Mesodermal cell (in vitro differentiated cells): ENCODE measurements at regions not wholly inside any gene's neighbourhood (a gene's known extent, or its start where the extent isn't known, plus 50 kb on each side); places are given as distances from the start of the nearest gene placed in this dataset.
A peak's percentile ranks its signal among the peaks of the same experiment; 100 is the strongest.

Experiments
- H3K27ac ChIP-seq: 2 replicates; pipeline ENCODE4 v1.7.0; 2013; ENCODE audit warnings: mild to moderate bottlenecking, low read depth, low read length, moderate library complexity; ENCODE audit not compliant: severe bottlenecking
- H3K36me3 ChIP-seq: 2 replicates; pipeline ENCODE4 v1.7.1; 2013; ENCODE audit warnings: mild to moderate bottlenecking, low read length, moderate library complexity; ENCODE audit not compliant: control insufficient read depth, insufficient read depth
- H3K4me1 ChIP-seq: one replicate; pipeline ENCODE4 v1.7.1; 2013; ENCODE audit warnings: mild to moderate bottlenecking, low read length; ENCODE audit not compliant: insufficient read depth, control insufficient read depth, poor library complexity, severe bottlenecking
- H3K4me3 ChIP-seq: 2 replicates; pipeline ENCODE4 v1.7.0; 2013; ENCODE audit warnings: low read length, control low read depth, mild to moderate bottlenecking; ENCODE audit not compliant: insufficient read depth, poor library complexity, severe bottlenecking; ENCODE audit errors: extremely low read depth
- H3K9me3 ChIP-seq: 2 replicates; pipeline ENCODE4 v1.7.1; 2013; ENCODE audit warnings: mild to moderate bottlenecking, low read length, moderate library complexity; ENCODE audit not compliant: control insufficient read depth
- WGBS, 2 experiments: methylation state at CpG; one replicate each; pipeline ENCODE4 v1.1.5; 2013; ENCODE audit warnings: missing lambda C conversion rate in 2 of 2; ENCODE audit not compliant: insufficient coverage in 2 of 2; 5-methylcytosine and 5-hydroxymethylcytosine counted together

DNA sequence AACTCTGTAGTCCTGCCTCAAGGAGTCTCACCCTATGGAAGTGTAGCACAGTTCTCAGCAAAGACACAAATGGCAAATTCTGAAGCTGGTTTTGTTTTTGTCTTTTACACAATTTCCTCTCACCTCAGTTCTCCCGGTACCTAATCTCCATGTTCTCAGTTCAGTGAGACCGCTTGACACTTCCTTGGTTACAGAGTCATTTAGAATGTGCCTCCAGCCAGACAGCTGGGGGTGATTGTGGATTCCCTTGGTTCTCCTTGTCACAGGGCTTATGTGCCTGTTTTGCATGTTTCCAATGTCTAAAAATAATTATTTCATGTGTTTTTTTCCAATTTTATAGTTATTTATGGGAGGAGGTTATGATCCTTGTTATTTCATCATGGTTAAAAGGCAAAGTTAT lies 379.5 kb upstream of the MAP2 start:
- no peaks in the 10 kb centered on the region for H3K36me3 ChIP-seq
- 100% methylated on average over 1 of the region's 2 CpGs; no CpG with 5 or more reads in 1 of the 2 experiments for WGBS, 2 experiments
- H3K4me3 ChIP-seq = no peak overlapping the region
- no peak overlapping the region for H3K27ac ChIP-seq
- no peaks in the 10 kb centered on the region for H3K9me3 ChIP-seq
- H3K4me1 ChIP-seq = no peaks in the 10 kb centered on the region

DNA sequence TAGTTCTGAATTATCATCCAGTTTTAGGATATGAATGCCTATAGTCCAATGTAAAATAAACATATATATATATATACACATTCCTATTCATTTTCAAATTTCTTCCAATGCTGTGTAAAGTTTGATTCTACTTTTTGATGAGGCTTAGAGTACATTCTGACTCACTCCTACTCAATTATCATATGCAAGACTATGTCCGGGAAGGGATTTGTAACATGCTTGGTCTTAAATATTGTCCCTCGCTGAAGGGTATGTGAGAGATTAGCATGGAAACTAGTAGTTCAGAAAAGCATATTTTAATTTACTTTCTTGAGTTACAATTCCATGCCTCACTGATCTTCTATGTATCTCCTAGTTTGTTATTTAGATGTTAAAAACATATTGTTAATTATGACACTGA lies 377.7 kb upstream of the MAP2 start:
- H3K4me1 ChIP-seq = no peaks in the 10 kb centered on the region
- no peak overlapping the region for H3K27ac ChIP-seq
- no peaks in the 10 kb centered on the region for H3K9me3 ChIP-seq
- H3K4me3 ChIP-seq = no peak overlapping the region
- WGBS, 2 experiments = no CpG with 5 or more reads among the region's 2 CpGs
- H3K36me3 ChIP-seq = no peaks in the 10 kb centered on the region

DNA sequence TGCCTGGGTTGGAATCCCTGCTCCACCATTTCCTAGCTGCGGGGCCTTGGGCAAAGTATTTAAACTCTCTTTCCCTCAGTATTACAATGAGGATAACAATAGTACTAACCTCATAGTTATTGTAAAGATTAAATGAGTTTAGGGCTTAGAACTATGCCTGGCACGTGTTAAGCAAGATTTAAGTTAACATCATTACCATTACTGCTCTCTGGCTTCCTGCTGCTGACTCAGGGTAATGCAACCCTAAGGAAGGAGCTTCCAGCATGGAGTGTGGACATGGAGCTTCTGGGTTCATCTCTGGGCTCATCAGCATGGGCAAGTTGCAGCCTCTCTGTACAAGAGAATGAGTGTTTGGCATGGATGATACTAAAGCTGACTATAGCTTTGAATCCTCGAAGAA lies 374.2 kb upstream of the MAP2 start:
- WGBS, 2 experiments = no CpG with 5 or more reads among the region's 3 CpGs
- Histone ChIP-seq H3K4me3 (no peak overlapping the region), H3K4me1 (no peaks in the 10 kb centered on the region), H3K9me3 (no peaks in the 10 kb centered on the region), H3K27ac (no peak overlapping the region), H3K36me3 (no peaks in the 10 kb centered on the region)

DNA sequence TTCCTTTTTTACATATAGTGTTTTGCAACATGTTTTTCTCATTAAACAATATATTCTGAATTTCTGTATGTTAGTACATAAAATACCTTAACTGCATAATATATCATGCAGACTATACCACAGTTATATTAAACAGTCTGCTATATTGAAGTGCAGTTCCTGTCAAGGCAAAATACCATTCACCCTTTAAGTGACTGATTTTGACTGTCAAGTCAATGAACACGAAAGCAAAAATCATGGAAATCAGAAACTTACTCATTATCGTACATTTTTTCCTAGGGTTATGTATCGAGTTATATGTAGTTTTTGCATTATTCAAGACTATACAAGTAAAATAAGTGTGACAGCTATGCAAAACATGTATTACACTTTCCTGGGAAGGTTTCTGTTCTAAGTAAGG lies 361.6 kb upstream of the MAP2 start:
- Histone ChIP-seq H3K9me3 (no peaks in the 10 kb centered on the region), H3K4me3 (no peak overlapping the region), H3K27ac (no peak overlapping the region), H3K4me1 (no peaks in the 10 kb centered on the region), H3K36me3 (no peaks in the 10 kb centered on the region)
- WGBS, 2 experiments = 71% methylated on average over 1 of the region's 3 CpGs; no CpG with 5 or more reads in 1 of the 2 experiments

DNA sequence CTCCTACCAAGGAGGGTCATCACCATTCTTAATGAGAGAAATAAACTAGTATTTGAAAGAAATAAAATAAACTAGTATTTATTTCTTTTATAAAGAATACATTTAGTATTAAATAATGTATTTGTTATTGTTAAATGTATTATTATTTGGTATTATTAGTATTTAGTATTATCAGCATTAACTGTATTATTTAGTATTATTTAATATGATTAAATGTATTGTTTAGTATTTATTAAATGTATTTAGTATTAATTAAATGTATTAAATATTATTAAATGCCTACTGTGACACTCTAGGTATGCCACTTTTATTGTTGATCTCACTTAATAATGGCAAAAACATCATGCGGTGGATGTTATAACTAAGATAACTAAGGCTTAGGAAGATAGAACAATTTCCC lies 353.6 kb upstream of the MAP2 start:
- Histone ChIP-seq H3K4me3 (no peak overlapping the region), H3K36me3 (no peaks in the 10 kb centered on the region), H3K27ac (no peak overlapping the region), H3K9me3 (no peaks in the 10 kb centered on the region), H3K4me1 (no peaks in the 10 kb centered on the region)
- WGBS, 2 experiments = no CpG with 5 or more reads among the region's 1 CpG

DNA sequence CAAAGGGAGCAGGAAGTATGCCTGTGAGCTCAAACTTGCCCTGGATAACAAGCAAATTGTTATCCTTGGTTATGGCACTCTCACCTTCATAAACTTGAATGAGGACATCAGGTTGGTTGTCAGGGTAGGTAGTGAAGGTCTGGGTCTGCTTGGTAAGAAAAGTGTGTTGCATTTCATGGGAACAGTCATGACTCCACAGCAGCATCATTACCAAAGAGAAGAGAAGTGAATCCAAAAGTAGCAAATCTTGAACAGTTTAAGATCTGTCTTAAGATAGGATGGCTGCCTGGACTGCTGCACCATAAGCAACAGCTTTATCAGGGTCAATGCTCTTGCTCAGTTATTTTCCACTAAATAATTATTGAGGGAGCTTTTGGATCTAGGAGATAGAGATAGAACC lies 350.7 kb upstream of the MAP2 start:
- H3K36me3 ChIP-seq = no peaks in the 10 kb centered on the region
- no peak overlapping the region for H3K27ac ChIP-seq
- H3K9me3 ChIP-seq = no peaks in the 10 kb centered on the region
- H3K4me1 ChIP-seq = no peaks in the 10 kb centered on the region
- no peak overlapping the region for H3K4me3 ChIP-seq

DNA sequence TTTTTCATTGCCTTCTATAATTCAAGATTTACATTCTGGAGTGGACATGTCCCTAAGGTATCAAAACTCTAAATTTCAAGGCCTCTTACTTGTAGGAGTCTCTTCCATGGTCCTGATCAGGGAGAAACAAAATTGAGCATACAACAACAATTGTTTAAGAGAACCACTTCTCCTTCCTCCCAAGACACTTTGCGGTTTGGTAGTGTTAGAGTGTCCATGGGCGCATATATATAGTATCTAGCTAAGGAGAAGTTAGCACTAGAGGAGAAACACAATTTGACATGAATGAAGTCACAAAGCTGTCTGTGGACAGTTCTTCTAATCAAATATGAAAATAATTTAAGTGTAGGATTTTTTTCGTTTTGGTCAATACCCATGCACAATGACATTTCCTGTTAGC lies 349.1 kb upstream of the MAP2 start:
- H3K36me3 ChIP-seq = no peaks in the 10 kb centered on the region
- WGBS, 2 experiments = no CpG with 5 or more reads among the region's 3 CpGs
- H3K27ac ChIP-seq = no peak overlapping the region
- H3K9me3 ChIP-seq = no peaks in the 10 kb centered on the region
- H3K4me1 ChIP-seq = no peaks in the 10 kb centered on the region
- H3K4me3 ChIP-seq = no peak overlapping the region

DNA sequence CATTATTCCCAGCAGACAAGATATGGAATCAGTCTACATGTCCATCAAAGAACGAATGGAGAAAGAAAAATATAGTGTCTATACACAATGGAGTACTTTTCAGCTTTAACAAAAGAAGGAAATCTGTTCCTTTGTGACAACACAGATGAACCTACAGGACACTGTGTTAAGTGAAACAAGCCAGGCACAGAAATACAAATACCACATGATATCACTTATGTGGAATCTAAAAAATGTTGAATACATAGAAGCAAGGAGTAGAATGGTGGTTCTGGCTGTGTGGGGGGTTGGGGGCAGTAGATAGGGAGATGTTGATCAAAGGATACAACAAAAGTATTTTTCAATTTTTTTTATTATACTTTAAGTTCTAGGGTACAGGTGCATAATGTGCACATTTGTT lies 347.7 kb upstream of the MAP2 start:
- Histone ChIP-seq H3K36me3 (no peaks in the 10 kb centered on the region), H3K9me3 (no peaks in the 10 kb centered on the region), H3K4me1 (no peaks in the 10 kb centered on the region), H3K4me3 (no peak overlapping the region), H3K27ac (no peak overlapping the region)
- WGBS, 2 experiments = no CpG with 5 or more reads among the region's 1 CpG

DNA sequence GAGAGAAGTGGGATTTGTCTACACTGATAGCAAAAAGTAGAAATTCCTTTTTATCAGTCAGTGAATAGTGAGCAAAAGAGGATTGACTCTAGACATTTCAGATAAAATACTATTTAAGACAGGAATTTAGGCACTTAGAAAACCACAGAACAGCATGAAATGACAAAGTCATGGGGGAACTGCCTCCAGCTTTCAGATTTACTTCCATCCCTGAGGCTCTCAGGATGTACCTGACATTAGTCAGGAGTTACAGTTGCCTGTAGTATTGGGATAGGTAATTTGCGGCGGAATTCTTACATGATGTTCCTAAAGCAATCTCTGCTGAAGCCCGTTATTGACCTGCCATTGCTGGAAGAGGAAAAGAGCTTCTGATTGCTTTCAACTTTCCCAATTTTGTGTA lies 337.1 kb upstream of the MAP2 start:
- Histone ChIP-seq H3K36me3 (no peaks in the 10 kb centered on the region), H3K4me1 (no peaks in the 10 kb centered on the region), H3K27ac (no peak overlapping the region), H3K9me3 (no peaks in the 10 kb centered on the region), H3K4me3 (no peak overlapping the region)
- 87 to 100% methylated on average over 3 of the region's 3 CpGs for WGBS, 2 experiments

DNA sequence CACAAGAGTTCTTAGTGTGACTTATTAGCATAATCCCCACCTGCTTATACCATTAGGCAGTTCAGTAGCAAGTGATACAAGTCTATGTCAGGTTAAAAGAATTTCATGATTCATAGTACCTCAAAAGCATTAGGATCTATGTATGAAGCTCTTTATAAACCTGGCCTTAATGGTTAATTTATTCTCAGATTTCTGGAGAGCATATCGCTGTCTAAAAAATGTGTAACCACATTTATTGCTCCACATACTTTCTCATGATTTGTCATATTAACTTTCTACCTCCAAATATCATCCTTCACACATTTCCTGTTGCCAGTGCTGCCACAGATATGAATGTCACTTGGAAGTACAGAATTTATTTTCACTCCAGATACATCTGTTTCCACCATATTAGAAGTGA lies 332.8 kb upstream of the MAP2 start:
- Histone ChIP-seq H3K9me3 (no peaks in the 10 kb centered on the region), H3K36me3 (no peaks in the 10 kb centered on the region), H3K4me1 (peaks cover 6% of the 10 kb centered on the region), H3K27ac (no peak overlapping the region), H3K4me3 (no peak overlapping the region)
- WGBS, 2 experiments = 75 to 100% methylated on average over 1 of the region's 1 CpG

DNA sequence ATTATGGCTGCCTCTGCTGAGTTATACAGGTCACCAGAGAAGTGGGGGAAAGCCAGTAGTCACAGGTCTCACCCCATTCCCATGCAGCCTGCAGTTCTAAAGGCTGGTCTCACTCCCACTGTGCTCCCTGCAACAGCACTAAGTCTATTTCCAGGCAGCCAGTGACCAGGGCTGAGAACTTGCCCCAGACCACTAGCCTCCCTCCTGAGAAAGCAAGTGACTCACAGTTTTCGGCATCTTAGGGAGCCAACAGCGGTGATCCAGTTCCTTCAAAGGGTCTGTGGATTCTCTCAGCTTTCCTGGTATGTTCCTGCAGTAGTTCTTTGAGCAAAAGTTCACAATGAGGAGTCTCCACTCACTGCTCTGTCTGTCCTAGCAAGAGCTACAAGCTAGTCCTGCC lies 329.6 kb upstream of the MAP2 start:
- H3K36me3 ChIP-seq = no peaks in the 10 kb centered on the region
- no peak overlapping the region for H3K4me3 ChIP-seq
- peak overlapping the region; percentile 41 for H3K27ac ChIP-seq
- peaks cover 6% of the 10 kb centered on the region for H3K4me1 ChIP-seq
- 30 to 67% methylated on average over 2 of the region's 2 CpGs for WGBS, 2 experiments
- H3K9me3 ChIP-seq = no peaks in the 10 kb centered on the region

DNA sequence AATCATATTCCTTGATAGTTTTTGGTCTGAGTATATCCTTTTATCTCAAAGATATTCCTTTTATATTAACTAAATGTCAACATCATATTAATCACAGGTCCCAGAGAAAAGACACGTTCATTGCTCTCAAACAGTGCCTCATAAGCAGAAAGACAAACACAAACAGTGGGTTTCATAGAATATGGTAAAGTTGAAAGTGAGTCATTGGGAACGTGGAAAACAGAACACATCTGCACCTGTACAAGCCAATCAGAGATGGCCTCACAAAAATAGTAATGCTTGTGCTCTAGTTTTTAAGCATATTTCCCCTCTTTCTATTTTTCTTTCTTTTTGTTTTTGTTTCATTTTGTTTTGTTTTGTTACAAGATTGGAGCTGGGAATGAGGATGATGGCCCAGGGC lies 328.4 kb upstream of the MAP2 start:
- Histone ChIP-seq H3K4me3 (no peak overlapping the region), H3K9me3 (no peaks in the 10 kb centered on the region), H3K36me3 (no peaks in the 10 kb centered on the region), H3K4me1 (peaks cover 6% of the 10 kb centered on the region), H3K27ac (no peak overlapping the region)
- WGBS, 2 experiments = 100% methylated on average over 1 of the region's 2 CpGs; no CpG with 5 or more reads in 1 of the 2 experiments
